UCSD-AML1 (cell line): ENCODE measurements at regions not wholly inside any gene's neighbourhood (a gene's known extent, or its start where the extent isn't known, plus 50 kb on each side); places are given as distances from the start of the nearest gene placed in this dataset.
"Not testable (repeated sequence)": the region's sequence is repeated elsewhere in the genome, so short reads cannot be mapped to it uniquely, and the experiment has no call there.

Source experiments
- DNase-seq: peaks from one replicate; lab custom pipeline; 2025; ENCODE audit not compliant: unreplicated experiment; lab: John Stamatoyannopoulos, UW

DNA sequence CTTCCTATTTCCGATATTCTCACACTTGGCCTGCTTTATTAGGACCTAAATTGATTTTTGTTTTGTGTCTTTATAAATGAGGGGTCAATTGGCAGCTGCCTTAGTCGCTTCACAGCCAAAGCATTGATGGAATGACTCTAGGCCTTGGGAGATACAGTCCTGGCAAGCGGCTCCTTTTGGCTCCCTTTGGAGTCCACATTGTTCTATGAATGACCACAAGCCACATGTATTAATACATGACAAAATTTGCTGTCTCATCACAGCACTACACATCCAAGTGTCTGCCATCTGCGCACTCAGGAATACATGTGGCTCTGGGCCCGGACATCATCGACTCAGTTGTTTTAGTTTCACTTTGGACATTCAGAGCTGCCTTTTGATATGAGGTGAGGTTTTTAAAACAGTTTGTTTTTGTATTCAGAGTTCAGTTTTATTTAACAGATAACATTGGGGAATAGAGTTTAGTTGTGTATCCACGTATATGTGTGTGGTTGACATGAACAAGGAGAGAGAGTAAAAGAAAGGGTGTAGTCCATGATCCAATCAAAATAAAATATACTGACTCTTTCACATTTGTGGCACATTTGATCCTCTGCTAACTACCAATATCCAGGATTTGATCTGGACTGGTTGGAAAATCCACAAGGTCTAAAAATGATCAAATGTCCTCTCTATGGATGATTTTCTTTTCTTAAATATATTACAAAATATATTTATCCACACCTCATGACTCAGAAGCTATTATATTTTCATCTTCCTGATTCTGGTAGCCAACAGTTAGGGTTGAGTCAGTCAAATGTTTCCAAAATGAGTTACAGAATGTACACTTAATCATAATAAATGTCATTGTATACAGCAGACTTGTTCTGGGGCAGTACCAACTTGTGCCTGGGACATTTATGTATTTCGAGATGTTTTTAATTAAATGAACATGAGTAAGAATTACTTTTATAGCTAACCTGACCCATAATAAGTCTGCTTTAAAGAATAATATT, 114.0 kb upstream of the MTAP start:
- no peak for DNase-seq

DNA sequence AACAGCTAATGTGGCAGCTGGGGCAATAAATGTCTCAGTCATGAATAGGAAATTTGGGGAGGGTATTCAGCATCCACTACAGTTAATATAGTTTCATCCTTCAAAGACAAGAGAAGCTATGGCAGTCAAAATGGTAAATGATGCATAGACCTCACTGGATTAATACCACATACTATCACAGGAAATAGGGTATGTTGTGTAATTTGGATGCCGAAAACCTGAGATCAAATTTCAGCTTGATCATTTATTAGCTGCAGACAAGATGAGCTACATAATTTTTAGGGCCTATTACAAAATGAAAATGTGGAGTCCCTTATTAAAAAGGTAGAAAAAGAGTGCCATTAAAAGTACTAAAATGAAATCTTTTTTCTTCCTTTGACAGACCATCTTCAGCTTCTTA, 112.6 kb upstream of the MTAP start:
- no peak for DNase-seq

- DNase-seq = no peak
These were observed 111.9 kb upstream of the MTAP start for GRCh38 chr9:21690561-21690960.

DNA sequence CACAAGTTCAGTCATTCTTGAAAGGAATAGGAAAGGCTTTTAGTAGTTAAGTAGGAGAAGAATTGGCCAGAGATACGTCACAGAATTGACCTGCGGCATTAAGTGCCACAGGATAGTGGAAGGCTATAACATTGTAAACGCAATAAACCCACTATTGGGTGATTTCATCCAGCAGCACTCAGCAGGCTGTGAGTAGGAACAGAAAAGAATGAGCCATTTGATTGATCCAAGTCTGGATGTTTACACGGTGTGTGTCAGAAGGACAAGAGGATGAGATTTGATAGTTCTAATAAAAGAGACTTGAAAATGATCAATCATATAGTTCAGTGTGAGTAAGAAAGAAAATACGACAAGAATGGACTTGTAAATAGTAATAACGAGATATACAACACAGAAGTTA, 110.0 kb upstream of the MTAP start:
- no peak for DNase-seq

- DNase-seq = no peak
These were observed 108.0 kb upstream of the MTAP start for GRCh38 chr9:21694424-21694823.

DNA sequence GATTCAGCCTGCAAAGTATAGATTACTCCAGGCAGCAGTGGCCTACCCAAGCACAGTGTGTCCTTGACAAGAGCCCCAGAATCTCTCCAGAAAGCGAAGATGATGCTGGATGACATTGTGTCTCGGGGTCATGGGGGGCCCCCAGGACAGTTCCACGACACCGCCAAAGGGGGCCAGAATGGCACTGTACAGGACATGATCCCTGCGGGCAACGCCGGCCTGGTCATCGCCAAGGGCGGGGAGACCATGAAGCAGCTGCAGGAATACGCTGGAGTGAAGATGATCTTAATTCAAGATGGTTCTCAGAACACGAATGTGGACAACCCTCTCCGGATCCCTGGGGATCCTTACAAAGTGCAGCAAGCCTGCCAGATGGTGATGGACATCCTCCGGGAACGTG, 107.0 kb upstream of the MTAP start:
- no peak for DNase-seq

- DNase-seq = no peak
These were observed 106.5 kb upstream of the MTAP start for GRCh38 chr9:21695874-21696341.

DNA sequence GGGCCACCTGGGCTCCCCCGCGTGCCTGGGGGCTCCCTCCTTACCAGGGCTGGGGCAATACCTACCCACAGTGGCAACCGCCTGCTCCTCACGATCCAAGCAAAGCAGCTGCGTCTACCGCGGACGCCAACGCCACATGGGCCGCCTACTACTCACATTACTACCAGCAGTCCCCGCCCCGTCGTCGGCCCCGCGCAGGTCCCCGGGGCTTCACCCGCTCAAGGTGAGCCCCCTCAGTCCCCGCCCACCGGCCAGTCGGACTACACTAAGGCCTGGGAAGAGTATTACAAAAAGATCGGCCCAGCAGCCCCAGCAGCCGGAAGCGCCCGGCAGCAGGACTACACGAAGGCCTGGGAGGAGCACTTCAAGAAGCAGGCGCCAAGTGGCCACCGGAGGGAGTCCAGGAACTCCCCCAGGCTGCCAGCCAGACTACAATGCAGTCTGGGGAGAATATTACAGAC, 106.0 kb upstream of the MTAP start:
- no peak for DNase-seq

- no peak for DNase-seq
These were observed 94.2 kb upstream of the MTAP start for GRCh38 chr9:21708260-21708711.

DNA sequence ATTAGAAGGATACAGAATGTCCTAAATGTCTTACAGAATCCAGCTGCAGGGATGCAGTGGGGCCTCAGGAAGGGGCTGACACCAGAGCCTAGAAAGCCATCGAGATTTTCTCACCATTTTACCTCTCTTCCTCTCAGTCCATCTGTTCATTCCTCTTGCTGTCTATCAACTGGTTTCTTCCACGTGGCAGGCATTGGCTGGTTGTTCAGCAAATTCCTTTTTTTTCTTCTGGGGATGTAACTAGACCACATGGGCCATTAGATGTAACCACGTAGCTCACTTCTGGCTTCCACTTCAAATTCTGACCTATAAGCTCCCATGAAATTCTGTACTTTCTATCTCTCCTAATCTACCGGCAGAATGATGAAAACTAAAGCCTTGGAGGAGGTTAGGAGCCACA, 93.6 kb upstream of the MTAP start:
- no peak for DNase-seq

GRCh38 chr9:21709464-21710058, 92.9 kb upstream of the MTAP start:
- DNase-seq = no peak

DNA sequence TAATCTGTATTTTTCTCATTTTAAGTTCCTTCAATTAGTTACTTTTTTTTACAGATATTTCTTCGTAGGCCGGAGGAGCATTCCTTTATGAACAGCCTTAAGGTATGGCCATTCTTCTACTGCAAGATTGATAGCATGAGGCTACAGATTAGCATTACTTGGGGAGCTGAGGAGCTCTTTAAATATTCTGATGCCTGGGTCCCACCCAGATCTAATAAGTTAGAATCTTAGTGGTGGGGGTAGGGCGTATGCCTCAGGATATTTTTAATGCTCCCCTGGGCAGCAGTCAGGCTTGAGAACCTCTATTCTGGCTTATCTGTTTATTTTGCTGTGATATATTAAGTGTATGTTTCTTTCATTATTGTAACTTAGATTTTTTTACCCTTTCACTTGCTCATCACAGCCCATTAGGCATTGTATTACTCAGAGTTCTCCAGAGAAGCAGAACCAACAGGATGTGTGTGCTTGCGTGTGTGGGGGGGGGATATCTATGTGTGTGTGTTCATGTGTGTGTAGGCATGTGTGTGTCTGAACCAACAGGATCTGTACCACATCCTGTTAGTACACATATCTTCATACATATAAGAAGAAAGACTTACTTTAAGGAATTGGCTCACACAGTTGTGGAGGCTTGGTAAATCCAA, 91.8 kb upstream of the MTAP start:
- no peak for DNase-seq

GRCh38 chr9:21711504-21711903, 90.9 kb upstream of the MTAP start:
- no peak for DNase-seq

- no peak for DNase-seq
These were observed 87.0 kb upstream of the MTAP start for GRCh38 chr9:21715408-21715807.

GRCh38 chr9:21720758-21721157, 81.7 kb upstream of the MTAP start:
- DNase-seq = no peak

- DNase-seq = not testable (repeated sequence)
These were observed 75.0 kb upstream of the MTAP start for GRCh38 chr9:21727411-21727810.

DNA sequence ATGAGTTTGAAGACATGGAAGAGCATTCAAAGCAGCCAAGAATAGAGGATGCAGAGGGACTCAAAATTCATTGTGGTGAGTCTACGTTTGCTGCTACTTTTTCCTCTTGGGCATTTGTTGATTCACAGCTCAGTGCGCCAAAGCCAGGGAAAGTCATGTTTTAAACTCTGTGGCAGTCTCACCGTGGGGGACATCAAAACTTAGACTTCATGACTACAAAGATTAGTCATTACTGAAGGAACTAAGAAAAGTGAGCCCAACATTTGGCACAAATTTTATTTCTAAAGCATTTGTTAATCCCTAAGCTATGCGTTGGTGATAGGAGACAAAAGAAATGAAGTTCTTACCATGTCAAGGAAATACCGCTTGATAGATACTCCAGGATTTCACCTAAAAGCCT, 73.7 kb upstream of the MTAP start:
- no peak for DNase-seq

GRCh38 chr9:21729648-21730047, 72.8 kb upstream of the MTAP start:
- no peak for DNase-seq

GRCh38 chr9:21730899-21731298, 71.5 kb upstream of the MTAP start:
- no peak for DNase-seq

GRCh38 chr9:21741151-21741550, 61.3 kb upstream of the MTAP start:
- no peak for DNase-seq

DNA sequence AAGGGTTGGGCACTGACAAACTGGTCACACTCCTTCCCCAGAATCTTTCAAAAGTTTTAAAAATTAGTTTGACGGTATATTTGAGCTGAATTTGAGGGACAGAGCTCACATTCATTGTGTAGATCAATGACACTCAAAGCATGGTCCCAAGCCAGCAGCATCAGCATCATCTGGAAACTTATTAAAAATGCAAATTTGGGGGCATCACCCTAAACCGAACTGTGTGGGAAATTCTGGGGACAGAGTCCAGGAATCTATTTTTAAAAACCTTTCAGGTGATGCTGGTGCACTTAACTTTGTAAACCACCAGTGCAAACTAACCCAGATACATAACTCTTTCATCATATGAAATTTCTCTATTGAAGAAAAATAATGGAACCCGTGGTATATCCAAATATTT, 58.1 kb upstream of the MTAP start:
- DNase-seq = no peak

- no peak for DNase-seq
These were observed 57.6 kb upstream of the MTAP start for GRCh38 chr9:21744841-21745240.
